Activated CD8-positive, alpha-beta memory T cell treated with anti-CD3 and anti-CD28 coated beads, Interleukin-2, amount 10 ng/mL, durations not matched to agents 7 days and 5 days (primary cell): ENCODE measurements at regions not wholly inside any gene's neighbourhood (a gene's known extent, or its start where the extent isn't known, plus 50 kb on each side); places are given as distances from the start of the nearest gene placed in this dataset.

Experiments
- ATAC-seq: fragments of 150-1000 bp; cut with Tn5 transposase; one replicate; pipeline ENCODE4 v1.10.0; 2021; ENCODE audit warnings: moderate library complexity
- CTCF ChIA-PET: fragments of 350-600 bp; sonication (Branson Sonifier 250); formaldehyde crosslinking; loops from one replicate; lab custom pipeline; 2021; ENCODE audit warnings: antibody characterized with exemption; lab: Charles Lee
- DNase-seq: peaks from one replicate; pipeline ENCODE4 v3.0.0-alpha.2; 2020
- H3K27ac Mint-ChIP-seq: one replicate; pipeline ENCODE4 v1.8.0; 2021; ENCODE audit warnings: mild to moderate bottlenecking, mixed read lengths
- H3K27me3 Mint-ChIP-seq: one replicate; pipeline ENCODE4 v1.8.0; 2021; ENCODE audit warnings: mixed read lengths
- H3K36me3 Mint-ChIP-seq: one replicate; pipeline ENCODE4 v1.8.0; 2021; ENCODE audit warnings: mild to moderate bottlenecking, mixed read lengths
- H3K4me1 Mint-ChIP-seq: one replicate; pipeline ENCODE4 v1.8.0; 2021; ENCODE audit warnings: mixed read lengths
- H3K4me3 Mint-ChIP-seq: one replicate; pipeline ENCODE4 v1.8.0; 2021; ENCODE audit warnings: mild to moderate bottlenecking, moderate library complexity, mixed read lengths
- H3K9me3 Mint-ChIP-seq: one replicate; pipeline ENCODE4 v1.8.0; 2022; ENCODE audit warnings: low read depth, mixed read lengths

DNA sequence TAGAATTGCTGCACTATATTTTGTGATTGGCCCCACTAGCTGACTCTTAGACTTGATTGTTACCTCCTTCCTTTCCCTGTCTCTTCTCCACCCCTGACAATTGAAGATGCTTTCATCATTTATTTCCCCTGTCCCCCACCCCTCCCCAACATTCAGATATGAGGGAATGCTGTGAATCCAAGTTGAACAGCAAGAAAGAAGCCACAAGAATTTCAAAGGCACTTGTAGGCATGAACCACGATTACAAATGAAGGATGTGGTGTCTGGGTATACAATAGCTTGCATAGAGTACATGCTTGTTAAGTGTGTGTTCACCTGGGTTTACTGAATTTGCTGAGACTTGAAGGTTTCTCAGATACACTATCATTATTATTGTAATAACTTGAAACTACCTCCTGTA is 78.3 kb upstream of the TRIO start:
- Mint-ChIP-seq H3K27ac (no peak overlapping the region), H3K4me3 (no peak overlapping the region), H3K36me3 (no peaks in the 10 kb centered on the region), H3K27me3 (no peaks in the 10 kb centered on the region), H3K9me3 (no peaks in the 10 kb centered on the region), H3K4me1 (no peaks in the 10 kb centered on the region)
- DNase-seq = no peak
- ATAC-seq = no peak
- CTCF ChIA-PET = no interaction called here

- H3K36me3 Mint-ChIP-seq = no peaks in the 10 kb centered on the region
- CTCF ChIA-PET = no interaction called here
- H3K4me3 Mint-ChIP-seq = no peak overlapping the region
- ATAC-seq (no peak), DNase-seq (no peak)
- no peaks in the 10 kb centered on the region for H3K4me1 Mint-ChIP-seq
- H3K9me3 Mint-ChIP-seq = peaks cover 3% of the 10 kb centered on the region
- H3K27me3 Mint-ChIP-seq = no peaks in the 10 kb centered on the region
- H3K27ac Mint-ChIP-seq = no peak overlapping the region
Observed at GRCh38 chr5:14063691-14064090, 79.5 kb upstream of the TRIO start.

GRCh38 chr5:14063138-14063537 is 80.0 kb upstream of the TRIO start:
- peaks cover 3% of the 10 kb centered on the region for H3K9me3 Mint-ChIP-seq
- no peak for DNase-seq
- no peaks in the 10 kb centered on the region for H3K36me3 Mint-ChIP-seq
- no peak overlapping the region for H3K4me3 Mint-ChIP-seq
- no peaks in the 10 kb centered on the region for H3K27me3 Mint-ChIP-seq
- no peaks in the 10 kb centered on the region for H3K4me1 Mint-ChIP-seq
- no peak for ATAC-seq
- CTCF ChIA-PET = no interaction called here
- H3K27ac Mint-ChIP-seq = no peak overlapping the region

- Mint-ChIP-seq H3K9me3 (peaks cover 3% of the 10 kb centered on the region), H3K4me3 (no peak overlapping the region), H3K27ac (no peak overlapping the region), H3K4me1 (no peaks in the 10 kb centered on the region), H3K27me3 (no peaks in the 10 kb centered on the region), H3K36me3 (no peaks in the 10 kb centered on the region)
- no peak for ATAC-seq
- no peak for DNase-seq
- CTCF ChIA-PET = no interaction called here
Observed at GRCh38 chr5:14062178-14062577, 81.0 kb upstream of the TRIO start.

- H3K36me3 Mint-ChIP-seq = no peaks in the 10 kb centered on the region
- H3K9me3 Mint-ChIP-seq = peaks cover 3% of the 10 kb centered on the region
- ATAC-seq = no peak
- CTCF ChIA-PET = no interaction called here
- no peak for DNase-seq
- H3K27me3 Mint-ChIP-seq = no peaks in the 10 kb centered on the region
- no peak overlapping the region for H3K4me3 Mint-ChIP-seq
- H3K27ac Mint-ChIP-seq = no peak overlapping the region
- no peaks in the 10 kb centered on the region for H3K4me1 Mint-ChIP-seq
Observed at GRCh38 chr5:14061106-14061505, 82.0 kb upstream of the TRIO start.

DNA sequence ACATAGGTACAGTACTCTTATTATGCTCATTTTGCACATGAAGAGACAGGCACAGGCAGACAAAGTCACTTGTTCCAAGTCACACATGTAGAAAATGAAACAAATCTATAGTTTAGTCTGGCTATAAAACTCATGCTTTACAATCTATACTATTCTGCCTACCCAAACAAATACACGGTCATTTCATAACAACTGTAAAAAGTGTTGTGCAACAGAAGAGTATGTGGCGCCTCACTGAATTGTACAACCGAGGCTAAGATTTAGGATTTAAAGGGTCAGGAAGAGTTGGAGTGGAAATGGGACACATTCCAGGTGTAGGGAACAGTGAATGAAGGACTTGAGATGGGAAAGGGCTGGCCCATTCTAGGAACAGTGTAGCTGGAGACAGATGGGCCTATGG is 82.9 kb upstream of the TRIO start:
- H3K27ac Mint-ChIP-seq = no peak overlapping the region
- H3K4me1 Mint-ChIP-seq = no peaks in the 10 kb centered on the region
- H3K27me3 Mint-ChIP-seq = no peaks in the 10 kb centered on the region
- ATAC-seq (no peak), DNase-seq (no peak)
- CTCF ChIA-PET = no interaction called here
- H3K36me3 Mint-ChIP-seq = no peaks in the 10 kb centered on the region
- no peak overlapping the region for H3K4me3 Mint-ChIP-seq
- peaks cover 3% of the 10 kb centered on the region for H3K9me3 Mint-ChIP-seq

GRCh38 chr5:14059810-14060209 is 83.3 kb upstream of the TRIO start:
- no peak overlapping the region for H3K4me3 Mint-ChIP-seq
- no peaks in the 10 kb centered on the region for H3K4me1 Mint-ChIP-seq
- H3K9me3 Mint-ChIP-seq = peaks cover 3% of the 10 kb centered on the region
- ATAC-seq (no peak), DNase-seq (no peak)
- no peak overlapping the region for H3K27ac Mint-ChIP-seq
- H3K27me3 Mint-ChIP-seq = no peaks in the 10 kb centered on the region
- no peaks in the 10 kb centered on the region for H3K36me3 Mint-ChIP-seq
- CTCF ChIA-PET = no interaction called here

DNA sequence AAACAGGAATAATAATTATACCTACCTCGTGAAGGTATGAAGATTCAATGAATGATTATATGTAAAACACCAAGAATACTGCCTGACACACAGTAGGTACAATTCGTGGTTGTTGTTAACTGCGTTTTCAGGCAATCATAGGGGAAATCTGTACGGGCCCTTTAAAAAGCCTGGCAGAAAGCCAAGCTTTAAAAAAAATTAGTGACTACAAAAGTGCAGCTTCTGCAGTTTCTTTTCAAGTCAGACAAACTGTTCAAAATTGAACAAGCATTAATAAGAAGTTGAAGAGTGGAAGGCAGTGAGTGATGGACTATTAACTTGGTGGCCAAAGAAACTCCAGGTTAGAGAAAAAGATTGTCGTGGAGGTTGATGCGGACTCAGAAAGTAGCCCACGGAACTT is 85.9 kb upstream of the TRIO start:
- Mint-ChIP-seq H3K4me1 (no peaks in the 10 kb centered on the region), H3K27me3 (no peaks in the 10 kb centered on the region), H3K4me3 (no peak overlapping the region), H3K9me3 (peaks cover 3% of the 10 kb centered on the region), H3K36me3 (no peaks in the 10 kb centered on the region), H3K27ac (no peak overlapping the region)
- DNase-seq (no peak), ATAC-seq (no peak)
- CTCF ChIA-PET = no interaction called here

DNA sequence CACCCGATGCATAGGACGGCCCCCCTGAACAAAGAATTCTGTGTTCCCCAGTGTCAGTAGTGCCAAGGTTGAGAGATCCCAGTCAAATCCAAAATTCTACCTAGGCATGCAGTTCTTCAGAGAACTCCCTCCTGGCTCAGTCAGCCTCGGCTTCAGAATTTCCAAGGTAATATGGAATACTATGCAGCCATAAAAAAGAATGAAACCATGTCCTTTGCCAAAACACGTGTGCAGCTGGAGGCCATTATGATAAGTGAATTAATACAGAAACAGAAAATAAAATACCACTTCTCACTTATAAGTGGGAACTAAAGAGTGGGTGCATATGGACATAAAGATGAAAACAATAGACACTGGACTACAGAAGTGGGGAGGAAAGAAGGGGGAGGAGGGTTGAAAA is 87.1 kb upstream of the TRIO start:
- Mint-ChIP-seq H3K27ac (no peak overlapping the region), H3K9me3 (peaks cover 3% of the 10 kb centered on the region), H3K36me3 (no peaks in the 10 kb centered on the region), H3K4me1 (no peaks in the 10 kb centered on the region), H3K27me3 (no peaks in the 10 kb centered on the region), H3K4me3 (no peak overlapping the region)
- CTCF ChIA-PET = no interaction called here
- ATAC-seq (no peak), DNase-seq (no peak)

DNA sequence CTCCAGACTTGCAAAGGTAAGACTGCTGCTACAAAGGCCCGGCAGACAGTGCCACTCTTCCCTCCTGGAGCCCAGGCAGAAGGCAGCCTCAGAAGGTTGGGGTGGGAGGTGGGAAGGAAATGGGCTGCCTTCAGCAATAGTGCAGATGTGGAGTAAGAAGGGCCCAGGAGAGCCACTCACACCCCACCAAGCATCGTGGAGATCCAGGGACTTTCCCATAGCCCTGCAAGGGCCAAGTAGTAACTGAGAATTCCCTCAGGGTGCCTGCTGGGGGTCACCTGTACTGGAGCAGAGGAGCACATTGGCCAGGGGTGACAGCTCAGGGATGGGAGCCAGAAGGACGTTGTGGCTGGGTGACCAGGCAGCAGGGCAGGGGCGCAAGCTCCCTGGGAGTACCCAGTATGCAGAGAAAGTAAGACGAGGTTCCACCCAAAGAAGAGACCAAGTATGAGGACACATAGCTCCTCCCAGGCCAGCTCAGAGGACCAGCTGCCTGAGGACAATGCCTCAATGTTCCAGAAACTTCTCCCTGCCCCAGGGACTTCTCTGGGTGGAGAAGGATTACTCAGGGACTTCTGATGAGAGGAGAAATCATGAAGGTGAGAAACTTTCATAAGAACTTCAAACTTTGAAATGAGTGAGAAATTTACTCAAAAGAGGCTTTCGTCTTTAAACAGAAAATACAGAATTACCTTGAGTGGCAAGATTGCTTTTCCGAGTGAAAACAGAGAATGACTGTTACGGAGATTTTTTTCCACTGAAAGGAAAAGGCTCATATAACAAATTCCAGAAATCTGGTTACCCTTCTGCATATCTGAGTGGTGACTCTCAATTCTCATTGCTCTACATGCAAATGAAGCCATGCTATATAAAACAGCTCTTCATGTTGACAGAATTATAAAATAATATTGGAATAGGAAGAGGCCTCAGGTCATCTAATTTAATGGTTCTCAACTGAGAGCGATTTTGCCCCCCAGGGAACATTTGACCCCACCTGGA is 87.9 kb upstream of the TRIO start:
- ATAC-seq (no peak), DNase-seq (no peak)
- H3K9me3 Mint-ChIP-seq = peaks cover 3% of the 10 kb centered on the region
- CTCF ChIA-PET = no interaction called here
- no peaks in the 10 kb centered on the region for H3K36me3 Mint-ChIP-seq
- no peaks in the 10 kb centered on the region for H3K4me1 Mint-ChIP-seq
- no peak overlapping the region for H3K27ac Mint-ChIP-seq
- H3K27me3 Mint-ChIP-seq = no peaks in the 10 kb centered on the region
- H3K4me3 Mint-ChIP-seq = no peak overlapping the region

GRCh38 chr5:14054111-14054854 is 88.9 kb upstream of the TRIO start:
- Mint-ChIP-seq H3K27ac (no peak overlapping the region), H3K36me3 (no peaks in the 10 kb centered on the region), H3K27me3 (no peaks in the 10 kb centered on the region), H3K4me1 (no peaks in the 10 kb centered on the region), H3K9me3 (peaks cover under 1% of the 10 kb centered on the region), H3K4me3 (no peak overlapping the region)
- CTCF ChIA-PET = no interaction called here
- DNase-seq = no peak
- ATAC-seq = no peak

- no peak overlapping the region for H3K27ac Mint-ChIP-seq
Observed at GRCh38 chr5:14050821-14051220, 92.3 kb upstream of the TRIO start.

GRCh38 chr5:14048434-14048833 is 94.7 kb upstream of the TRIO start:
- H3K36me3 Mint-ChIP-seq = no peaks in the 10 kb centered on the region
- H3K4me3 Mint-ChIP-seq = no peak overlapping the region
- no peaks in the 10 kb centered on the region for H3K4me1 Mint-ChIP-seq
- H3K27me3 Mint-ChIP-seq = no peaks in the 10 kb centered on the region
- no peaks in the 10 kb centered on the region for H3K9me3 Mint-ChIP-seq
- no peak overlapping the region for H3K27ac Mint-ChIP-seq
- ATAC-seq = no peak
- CTCF ChIA-PET = no interaction called here
- DNase-seq = no peak

More at GRCh38 chr5:14050821-14051220, 92.3 kb upstream of the TRIO start:
- Mint-ChIP-seq H3K36me3 (no peaks in the 10 kb centered on the region), H3K4me3 (no peak overlapping the region), H3K9me3 (no peaks in the 10 kb centered on the region), H3K4me1 (no peaks in the 10 kb centered on the region), H3K27me3 (no peaks in the 10 kb centered on the region)
- DNase-seq = no peak
- ATAC-seq = no peak
- CTCF ChIA-PET = no interaction called here
